Psoas muscle (tissue), 7 donors: ENCODE measurements at regions not wholly inside any gene's neighbourhood (a gene's known extent, or its start where the extent isn't known, plus 50 kb on each side); places are given as distances from the start of the nearest gene placed in this dataset.

Source experiments
- ATAC-seq, 4 donors: fragments of 200-7000 bp; cut with Tn5 transposase; one replicate each; pipeline ENCODE4 v1.9.1; 2020; ENCODE audit warnings: moderate library complexity in 3 of 4, mild to moderate bottlenecking in 2 of 4
- DNase-seq, 2 donors: peaks; one replicate each; pipeline ENCODE4 v3.0.0-alpha.2; 2020
- H3K27ac ChIP-seq: fragments of 200-600 bp; one replicate; pipeline ENCODE4 v1.8.0; 2022
- H3K27me3 ChIP-seq, 3 donors: fragments of 200-600 bp in 1 of 3; one replicate each; pipeline versions ENCODE4 v1.6.1 to v1.8.0; 2013 to 2022; ENCODE audit warnings: low read length in 2 of 3, mild to moderate bottlenecking in 2 of 3, moderate library complexity in 1 of 3; ENCODE audit not compliant: insufficient read depth in 3 of 3
- H3K36me3 ChIP-seq, 2 donors: fragments of 200-600 bp in 1 of 2; one replicate each; pipeline versions ENCODE4 v1.6.1 to v1.8.0; 2013 to 2022; ENCODE audit warnings: low read depth in 1 of 2, mild to moderate bottlenecking in 1 of 2, moderate library complexity in 1 of 2; ENCODE audit not compliant: insufficient read depth in 1 of 2
- H3K4me1 ChIP-seq: fragments of 200-600 bp; one replicate; pipeline ENCODE4 v1.8.0; 2022
- H3K4me3 ChIP-seq: fragments of 200-600 bp; one replicate; pipeline ENCODE4 v1.8.0; 2022; ENCODE audit warnings: mild to moderate bottlenecking
- H3K9me3 ChIP-seq: fragments of 200-600 bp; one replicate; pipeline ENCODE4 v1.8.0; 2022
- CTCF ChIP-seq: fragments of 200-600 bp; IDR thresholded peaks from one replicate; pipeline ENCODE4 v1.8.0; 2022; ENCODE audit warnings: antibody characterized with exemption
- WGBS, 3 donors: extraction: QIAGEN DNeasy Blood & Tissue Kit; methylation state at CpG; one replicate each; pipeline versions ENCODE4 v1.1.6 to v1.1.7; 2013; 5-methylcytosine and 5-hydroxymethylcytosine counted together
- intact Hi-C, 2 donors: fragments of 100-400 bp; cut with DNase I; formaldehyde crosslinking; loops; one replicate each; pipeline versions ENCODE4 v1.11.0 to v1.14.2; 2022
- donor health status: healthy with polysubstance abuse.
- donor health status: DM: no; HTN: no; CAD: no; lungs with moderate emphysema.
- donor health status: Bipolar disorder and iron deficiency.
- donor health status: healthy.
- donor health status: DM: yes; HTN: yes; CAD: no.
- donor health status: DM: no; HTN: no; CAD: no.
- donor health status: DM: yes; HTN: yes; CAD: no.

DNA sequence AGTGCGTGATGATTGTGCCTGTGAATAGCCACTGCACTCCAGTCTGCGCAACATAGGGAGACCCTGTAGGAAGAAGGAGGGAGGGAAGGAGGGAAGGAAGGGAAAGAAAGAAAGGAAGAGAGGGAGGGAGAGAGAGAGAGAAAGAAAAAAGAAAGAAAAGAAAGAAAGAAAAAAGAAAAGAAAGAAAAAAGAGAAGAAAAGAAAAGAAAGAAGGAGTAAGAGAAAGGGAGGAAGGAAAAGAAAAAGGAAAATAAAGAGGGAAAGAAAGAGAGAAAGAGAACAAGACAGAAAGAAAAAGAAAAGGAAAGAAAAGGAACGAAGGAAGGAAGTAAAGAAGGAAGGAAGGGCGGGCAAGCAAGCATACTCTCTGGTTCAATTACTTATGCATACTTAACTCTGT, 112.9 kb upstream of the ANK3 start:
- WGBS, 3 donors, result 92 to 98% (median 92%) methylated on average over 4 of the region's 4 CpGs
- DNase-seq (no peak), ATAC-seq (no peak)
- Histone ChIP-seq H3K27me3 (no peaks in the 10 kb centered on the region), H3K9me3 (no peaks in the 10 kb centered on the region), H3K4me1 (no peaks in the 10 kb centered on the region), H3K4me3 (no peak overlapping the region), H3K36me3 (no peaks in the 10 kb centered on the region), H3K27ac (no peak overlapping the region)
- no peak for TF ChIP-seq CTCF
- intact Hi-C loops, result no loop called here

DNA sequence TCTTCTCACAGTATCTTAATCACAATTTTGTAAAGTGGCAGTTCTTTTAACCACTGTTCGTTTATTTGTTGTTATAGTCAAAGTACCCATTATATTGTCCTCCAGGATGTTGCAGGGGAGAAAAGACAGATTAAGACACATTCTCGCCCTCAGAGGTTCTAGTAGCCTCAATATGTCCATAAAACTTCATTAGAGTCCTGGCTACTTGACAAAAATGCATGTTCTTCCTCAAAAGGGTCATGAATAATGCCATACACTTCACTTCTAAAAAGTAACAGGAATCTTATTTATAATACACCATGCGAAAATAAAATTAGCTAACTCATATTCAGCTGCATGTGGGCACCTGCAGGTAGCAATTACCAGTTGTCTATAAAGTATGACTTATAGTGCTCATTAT, 109.3 kb upstream of the ANK3 start:
- no peaks in the 10 kb centered on the region for H3K27me3 ChIP-seq
- WGBS, 3 donors, result 85 to 90% (median 88%) methylated on average over 3 of the region's 3 CpGs
- H3K9me3 ChIP-seq, result no peaks in the 10 kb centered on the region
- H3K4me3 ChIP-seq, result no peak overlapping the region
- DNase-seq (no peak), ATAC-seq (no peak)
- no peaks in the 10 kb centered on the region for H3K36me3 ChIP-seq
- H3K4me1 ChIP-seq, result no peaks in the 10 kb centered on the region
- no peak overlapping the region for H3K27ac ChIP-seq
- TF ChIP-seq CTCF, result no peak
- intact Hi-C loops, result no loop called here

DNA sequence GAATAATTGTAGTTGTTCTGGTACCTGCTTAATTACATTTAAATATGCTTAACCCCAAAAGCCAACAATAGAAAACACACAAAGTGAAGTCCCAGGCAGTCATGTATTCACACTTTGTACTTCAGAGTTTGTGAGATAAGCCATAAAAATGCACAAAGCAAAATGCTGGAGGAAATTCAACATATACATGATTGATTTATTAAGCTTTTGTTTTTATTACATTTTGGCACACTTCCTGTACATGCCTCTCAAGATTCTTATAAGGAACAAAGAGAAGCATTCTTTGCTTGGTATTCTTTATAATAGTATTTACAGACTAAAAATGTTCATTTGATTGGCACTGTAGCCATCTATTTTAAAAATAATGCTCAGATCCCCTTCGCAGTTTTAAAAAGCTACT, 107.7 kb upstream of the ANK3 start:
- 76 to 83% (median 77%) methylated on average over 1 of the region's 1 CpG for WGBS, 3 donors
- H3K4me1 ChIP-seq, result no peaks in the 10 kb centered on the region
- H3K9me3 ChIP-seq, result no peaks in the 10 kb centered on the region
- intact Hi-C loops, result no loop called here
- H3K27ac ChIP-seq, result no peak overlapping the region
- ATAC-seq, result no peak
- no peak for DNase-seq
- no peaks in the 10 kb centered on the region for H3K36me3 ChIP-seq
- TF ChIP-seq CTCF, result no peak
- no peak overlapping the region for H3K4me3 ChIP-seq
- no peaks in the 10 kb centered on the region for H3K27me3 ChIP-seq

DNA sequence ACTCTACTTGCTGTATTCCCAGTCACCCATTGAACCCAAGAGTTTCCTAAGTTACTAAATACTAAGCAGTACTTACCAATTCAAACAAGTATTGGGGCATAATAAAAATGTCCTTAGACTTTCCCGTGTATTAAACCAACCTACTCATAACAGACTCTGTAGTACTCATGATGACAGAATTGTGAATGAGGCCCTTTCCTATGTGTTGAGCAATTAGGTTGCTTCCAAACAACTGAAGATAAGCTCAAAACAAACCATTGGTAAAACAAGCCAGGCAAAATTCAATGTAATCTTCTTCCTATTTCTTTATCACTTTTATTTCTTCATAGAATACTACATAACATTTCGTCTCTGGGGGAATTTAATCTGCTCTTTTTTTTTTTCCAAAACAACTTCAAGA, 106.5 kb upstream of the ANK3 start:
- Histone ChIP-seq H3K9me3 (no peaks in the 10 kb centered on the region), H3K27ac (no peak overlapping the region), H3K4me1 (no peaks in the 10 kb centered on the region), H3K27me3 (no peaks in the 10 kb centered on the region), H3K36me3 (no peaks in the 10 kb centered on the region), H3K4me3 (no peak overlapping the region)
- no peak for TF ChIP-seq CTCF
- DNase-seq, result no peak
- intact Hi-C loops, result no loop called here
- WGBS, 3 donors, result 73 to 94% (median 90%) methylated on average over 2 of the region's 2 CpGs
- no peak for ATAC-seq

- Histone ChIP-seq H3K36me3 (no peaks in the 10 kb centered on the region), H3K27me3 (no peaks in the 10 kb centered on the region), H3K27ac (no peak overlapping the region), H3K9me3 (no peaks in the 10 kb centered on the region), H3K4me3 (no peak overlapping the region), H3K4me1 (no peaks in the 10 kb centered on the region)
- ATAC-seq, result no peak
- 30 to 46% (median 40%) methylated on average over 1 of the region's 1 CpG for WGBS, 3 donors
- DNase-seq, result no peak
- TF ChIP-seq CTCF, result no peak
- intact Hi-C loops, result no loop called here
These were observed 105.8 kb upstream of the ANK3 start for GRCh38 chr10:60495338-60496055.
